ENCODE measurements at regions not wholly inside any gene's neighbourhood (a gene's known extent, or its start where the extent isn't known, plus 50 kb on each side); places are given as distances from the start of the nearest gene placed in this dataset.

GRCh38 chr2:239777219-239777618 is 247.9 kb downstream of the NDUFA10 start:
- Histone ChIP-seq H3K27ac (ENCODE audit: low read depth) (no peak overlapping the region), H2AFZ (no peak overlapping the region), H3K4me3 (no peak overlapping the region), H3K79me2 (replicated peaks; ENCODE audit: insufficient read depth) (no peaks in the 10 kb centered on the region), H3F3A (replicated peaks; ENCODE audit: low read depth) (no peaks in the 10 kb centered on the region), H4K20me1 (replicated peaks; ENCODE audit: insufficient read depth) (no peaks in the 10 kb centered on the region), H3K27me3 (ENCODE audit: insufficient read depth) (no peaks in the 10 kb centered on the region), H3K4me1 (ENCODE audit: insufficient read depth) (no peaks in the 10 kb centered on the region), H3K36me3 (ENCODE audit: insufficient read depth) (no peaks in the 10 kb centered on the region), H3K9me2 (ENCODE audit: insufficient read depth) (no peaks in the 10 kb centered on the region), H3K4me2 (no peak overlapping the region)
- no peak overlapping the region for H3K4me3 Mint-ChIP-seq
- ATAC-seq (no peak), DNase-seq (ENCODE audit: low spot score) (no peak)
- no peaks in the 10 kb centered on the region for H3K4me1 Mint-ChIP-seq
- H3K36me3 Mint-ChIP-seq (ENCODE audit: low read depth): peaks cover 2% of the 10 kb centered on the region; the same call in 1 of the 3 replicates
- no peak overlapping the region for H3K27ac Mint-ChIP-seq
- TF ChIP-seq POLR2AphosphoS5 (IDR thresholded peaks at IDR 0.05; ENCODE audit: low read depth) (no peak), EZH2phosphoT487 (IDR thresholded peaks at IDR 0.05; ENCODE audit: unreplicated experiment) (no peak), ZNF114 (CRISPR knock-in tag; IDR thresholded peaks at IDR 0.05) (no peak), NANOG (IDR thresholded peaks at IDR 0.05; ENCODE audit: borderline replicate concordance) (no peak), REST (IDR thresholded peaks at IDR 0.05; ENCODE audit: unreplicated experiment) (no peak), STAT1 (IDR thresholded peaks at IDR 0.05; ENCODE audit: unreplicated experiment) (no peak), ZNF462 (CRISPR knock-in tag; IDR thresholded peaks at IDR 0.05) (no peak)
- peaks cover 12% of the 10 kb centered on the region for H3K27me3 Mint-ChIP-seq (ENCODE audit: insufficient read depth, low read depth, poor library complexity)
- peaks cover 4% of the 10 kb centered on the region; the same call in 1 of the 3 replicates for H3K9me3 Mint-ChIP-seq
